HCT116 (cell line): ENCODE measurements at regions not wholly inside any gene's neighbourhood (a gene's known extent, or its start where the extent isn't known, plus 50 kb on each side); places are given as distances from the start of the nearest gene placed in this dataset.

Source experiments
- ATAC-seq: fragments of 200-7000 bp; cut with Tn5 transposase; 2 replicates; pipeline ENCODE4 v1.9.1; 2020; ENCODE audit warnings: mild to moderate bottlenecking, moderate library complexity
- BruUV-seq: library from RNA; stranded (reverse); fragments of 400-500 nt; replicated peaks from 2 replicates; lab custom pipeline; 2021; lab: Mats Ljungman, UMichigan
- CTCF ChIA-PET: fragments of 300-600 bp; sonication (Branson Sonifier 250); formaldehyde crosslinking; loops from one replicate; lab custom pipeline; 2021; ENCODE audit warnings: antibody characterized with exemption; lab: Charles Lee
- POLR2A ChIA-PET: fragments of 300-600, 350-600 bp; sonication (Branson Sonifier 250); formaldehyde crosslinking; loops from one replicate; lab custom pipeline; 2021; ENCODE audit warnings: antibody characterized with exemption; lab: Charles Lee
- RAD21 ChIA-PET, 2 experiments: fragments of 300-600 bp; sonication (Branson Sonifier 250); formaldehyde crosslinking; loops; one replicate each; lab custom pipeline; 2023; ENCODE audit warnings: low total read pairs in 2 of 2; ENCODE audit not compliant: uncharacterized antibody in 2 of 2, unreplicated experiment in 2 of 2, low non-redundant PET in 1 of 2; lab: Charles Lee
- DNase-seq: peaks from one replicate; pipeline ENCODE4 v3.0.0-alpha.2; 2010; ENCODE audit warnings: low read depth, low spot score
- H2AFZ ChIP-seq: fragments of 200-600 bp; shearing (Covaris generic), sonication (generic); 2 replicates; pipeline ENCODE4 v1.6.1; 2017; ENCODE audit warnings: low read depth, mixed run types, mixed read lengths, antibody characterized with exemption, low read length; ENCODE audit not compliant: poor library complexity, severe bottlenecking
- H3K27ac ChIP-seq: 2 replicates; pipeline ENCODE4 v1.5.1; 2012; ENCODE audit warnings: low read depth, low read length
- H3K27me3 ChIP-seq: fragments of 200-600 bp; sonication (generic); 2 replicates; pipeline ENCODE4 v1.6.1; 2016; ENCODE audit warnings: mixed run types, low read length, mixed read lengths; ENCODE audit not compliant: insufficient read depth
- H3K36me3 ChIP-seq, 2 experiments: fragments of 200-500 bp in 1 of 2; fragments of 200-600 bp in 1 of 2; sonication (Bioruptor generic) in 1 of 2; sonication (generic) in 1 of 2; 2 replicates each; pipeline versions ENCODE4 v1.5.1 to v1.6.1; 2014 to 2016; ENCODE audit warnings: low read length in 2 of 2, inconsistent platforms in 1 of 2, mixed read lengths in 1 of 2, mixed run types in 1 of 2; ENCODE audit not compliant: insufficient read depth in 2 of 2, control insufficient read depth in 1 of 2
- H3K4me1 ChIP-seq, 2 experiments: fragments of 200-600 bp in 1 of 2; sonication (generic) in 1 of 2; 2 replicates each; pipeline versions ENCODE4 v1.5.1 to v1.6.1; 2012 to 2017; ENCODE audit warnings: low read length in 2 of 2, inconsistent platforms in 1 of 2, mild to moderate bottlenecking in 1 of 2, mixed read lengths in 1 of 2, mixed run types in 1 of 2, moderate library complexity in 1 of 2; ENCODE audit not compliant: insufficient read depth in 2 of 2, control insufficient read depth in 1 of 2
- H3K4me2 ChIP-seq: fragments of 200-600 bp; sonication (generic); 2 replicates; pipeline ENCODE4 v1.6.1; 2017; ENCODE audit warnings: mixed run types, low read length, mixed read lengths
- H3K4me3 ChIP-seq, 2 experiments: fragments of 200-600 bp in 1 of 2; sonication (generic) in 1 of 2; replicated peaks in 1 of 2; 2 replicates each; pipeline ENCODE4 v1.5.1; 2011 to 2016; ENCODE audit warnings: low read length in 2 of 2, control low read depth in 1 of 2, low read depth in 1 of 2, mild to moderate bottlenecking in 1 of 2, mixed read lengths in 1 of 2, mixed run types in 1 of 2
- H3K79me2 ChIP-seq: fragments of 200-600 bp; sonication (generic); 2 replicates; pipeline ENCODE4 v1.6.1; 2017; ENCODE audit warnings: mild to moderate bottlenecking, mixed run types, low read length, moderate library complexity, mixed read lengths; ENCODE audit not compliant: insufficient read depth
- H3K9ac ChIP-seq: fragments of 200-600 bp; sonication (generic); 2 replicates; pipeline ENCODE4 v1.6.1; 2016; ENCODE audit warnings: low read length, mixed read lengths
- H3K9me2 ChIP-seq: fragments of 200-600 bp; sonication (generic), shearing (Covaris generic); 2 replicates; pipeline ENCODE4 v1.6.1; 2017; ENCODE audit warnings: mixed run types, mild to moderate bottlenecking, moderate library complexity; ENCODE audit not compliant: insufficient read depth
- H3K9me3 ChIP-seq, 2 experiments: fragments of 200-500 bp in 1 of 2; fragments of 200-600 bp in 1 of 2; sonication (Bioruptor generic) in 1 of 2; sonication (generic) in 1 of 2; 2 replicates each; pipeline ENCODE4 v1.6.1; 2014 to 2017; ENCODE audit warnings: low read length in 2 of 2, mixed read lengths in 2 of 2, inconsistent platforms in 1 of 2, low read depth in 1 of 2, mild to moderate bottlenecking in 1 of 2, mixed run types in 1 of 2, moderate library complexity in 1 of 2; ENCODE audit not compliant: control insufficient read depth in 1 of 2, insufficient read depth in 1 of 2
- H4K20me1 ChIP-seq: fragments of 200-600 bp; sonication (generic), shearing (Covaris generic); 2 replicates; pipeline ENCODE4 v1.6.1; 2017; ENCODE audit warnings: mixed run types, mild to moderate bottlenecking, moderate library complexity; ENCODE audit not compliant: insufficient read depth
- CEBPB ChIP-seq: IDR thresholded peaks from 2 replicates; pipeline ENCODE4 v1.6.1; 2012; ENCODE audit warnings: low read depth
- EZH2 ChIP-seq: fragments of 200-600 bp; sonication (generic); IDR thresholded peaks from 2 replicates; pipeline ENCODE4 v1.6.1; 2017; ENCODE audit warnings: antibody characterized with exemption, mixed run types
- MAX ChIP-seq: IDR thresholded peaks from 2 replicates; pipeline ENCODE4 v1.6.1; 2012
- POLR2AphosphoS5 ChIP-seq: IDR thresholded peaks from 2 replicates; pipeline ENCODE4 v1.6.1; 2011; ENCODE audit warnings: mild to moderate bottlenecking, low read depth, low read length, moderate library complexity
- RAD21 ChIP-seq: IDR thresholded peaks from 2 replicates; pipeline ENCODE4 v1.6.1; 2012; ENCODE audit warnings: low read depth, mild to moderate bottlenecking
- SIN3A ChIP-seq: IDR thresholded peaks from 2 replicates; pipeline ENCODE4 v1.6.1; 2012; ENCODE audit warnings: low read depth
- ZFX ChIP-seq: fragments of 450-650 bp; IDR thresholded peaks from 2 replicates; pipeline ENCODE4 v1.6.1; 2017
- ZNF274 ChIP-seq: fragments of 200-500 bp; sonication (Bioruptor generic); IDR thresholded peaks from 2 replicates; pipeline ENCODE4 v1.6.1; 2014; ENCODE audit warnings: mild to moderate bottlenecking, low read depth, low read length, inconsistent platforms
- intact Hi-C: fragments of 100-400 bp; cut with micrococcal nuclease; formaldehyde crosslinking; loops from 2 replicates; pipeline ENCODE4 v1.10.0; 2022
- TF ChIP-seq, protein P1 (sequence below), 3 experiments: fragments of 200-600 bp in 1 of 3; sonication (generic) in 1 of 3; IDR thresholded peaks in 2 of 3; conservative IDR thresholded peaks in 1 of 3; 2 replicates each; pipeline ENCODE4 v1.5.1; 2012 to 2017; ENCODE audit warnings: low read depth in 2 of 3, low read length in 2 of 3, antibody characterized with exemption in 1 of 3, borderline replicate concordance in 1 of 3, control low read depth in 1 of 3, mild to moderate bottlenecking in 1 of 3, mixed read lengths in 1 of 3, mixed run types in 1 of 3, moderate library complexity in 1 of 3; ENCODE audit not compliant: insufficient read depth in 1 of 3
- TF ChIP-seq, protein P2 (sequence below): IDR thresholded peaks from 2 replicates; pipeline ENCODE4 v1.6.1; 2011; ENCODE audit warnings: mild to moderate bottlenecking, low read length, moderate library complexity; ENCODE audit not compliant: insufficient replicate concordance; ENCODE audit errors: extremely low read depth
- TF ChIP-seq, protein P3 (sequence below): IDR thresholded peaks from 2 replicates; pipeline ENCODE4 v1.6.1; 2012; ENCODE audit warnings: low read depth

DNA sequence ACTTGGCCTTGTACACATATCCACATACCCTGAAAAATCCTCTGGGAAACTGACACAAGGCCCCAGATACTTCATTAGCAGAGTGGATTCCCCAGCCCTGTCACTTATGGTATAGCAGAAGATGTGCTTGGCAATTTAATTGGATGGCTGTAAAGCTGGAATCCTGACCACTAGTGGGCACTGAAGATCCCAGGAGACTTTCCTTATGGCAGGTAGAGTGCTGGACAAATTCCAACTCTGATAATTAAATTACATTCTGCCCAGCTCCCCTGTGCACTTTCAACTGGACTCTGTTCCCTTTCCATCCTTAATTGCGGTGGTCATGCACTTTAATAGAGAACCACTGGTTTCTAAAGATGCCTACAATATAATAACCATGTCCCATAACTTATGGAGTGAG, 119.8 kb downstream of the DCK start:
- no peaks in the 10 kb centered on the region for H3K4me1 ChIP-seq
- ChIA-PET RAD21 (no interaction called here), POLR2A (no interaction called here), CTCF (interaction anchor here (1.1 kb wide), 1 partner anchor 40 kb away, joined by 3 read pairs; no protein-coding TSS in a partner anchor)
- no peak overlapping the region for H3K4me2 ChIP-seq
- H3K36me3 ChIP-seq = no peaks in the 10 kb centered on the region
- no TSS peak for BruUV-seq
- H4K20me1 ChIP-seq = no peaks in the 10 kb centered on the region
- H3K9me3 ChIP-seq = no peaks in the 10 kb centered on the region
- H3K27me3 ChIP-seq = no peaks in the 10 kb centered on the region
- no peak for TF ChIP-seq ZFX
- peak; percentile 32; the same call in 1 of the 2 replicates for TF ChIP-seq RAD21
- TF ChIP-seq, protein P1, sequence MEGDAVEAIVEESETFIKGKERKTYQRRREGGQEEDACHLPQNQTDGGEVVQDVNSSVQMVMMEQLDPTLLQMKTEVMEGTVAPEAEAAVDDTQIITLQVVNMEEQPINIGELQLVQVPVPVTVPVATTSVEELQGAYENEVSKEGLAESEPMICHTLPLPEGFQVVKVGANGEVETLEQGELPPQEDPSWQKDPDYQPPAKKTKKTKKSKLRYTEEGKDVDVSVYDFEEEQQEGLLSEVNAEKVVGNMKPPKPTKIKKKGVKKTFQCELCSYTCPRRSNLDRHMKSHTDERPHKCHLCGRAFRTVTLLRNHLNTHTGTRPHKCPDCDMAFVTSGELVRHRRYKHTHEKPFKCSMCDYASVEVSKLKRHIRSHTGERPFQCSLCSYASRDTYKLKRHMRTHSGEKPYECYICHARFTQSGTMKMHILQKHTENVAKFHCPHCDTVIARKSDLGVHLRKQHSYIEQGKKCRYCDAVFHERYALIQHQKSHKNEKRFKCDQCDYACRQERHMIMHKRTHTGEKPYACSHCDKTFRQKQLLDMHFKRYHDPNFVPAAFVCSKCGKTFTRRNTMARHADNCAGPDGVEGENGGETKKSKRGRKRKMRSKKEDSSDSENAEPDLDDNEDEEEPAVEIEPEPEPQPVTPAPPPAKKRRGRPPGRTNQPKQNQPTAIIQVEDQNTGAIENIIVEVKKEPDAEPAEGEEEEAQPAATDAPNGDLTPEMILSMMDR (IDR thresholded peaks at IDR 0.05 in 2 of 3, conservative IDR thresholded peaks at IDR 0.05 in 1 of 3; ENCODE audit: borderline replicate concordance in 1 of 3, insufficient read depth in 1 of 3, low read depth in 2 of 3, low read length in 2 of 3) = peak in 2 of 3 experiments; percentile 64 to 66; a peak in 4 of 6 replicates
- H3K9me2 ChIP-seq = no peaks in the 10 kb centered on the region
- no peak overlapping the region for H3K4me3 ChIP-seq
- H3K9ac ChIP-seq = no peak overlapping the region
- ATAC-seq (peak; percentile 88), DNase-seq (peak; percentile 19)
- intact Hi-C loops = no loop called here
- H3K27ac ChIP-seq = no peak overlapping the region
- H2AFZ ChIP-seq = no peak overlapping the region
- H3K79me2 ChIP-seq = no peaks in the 10 kb centered on the region

GRCh38 chr4:71120831-71121524, 127.5 kb downstream of the DCK start:
- Histone ChIP-seq H2AFZ (no peak overlapping the region), H3K79me2 (no peaks in the 10 kb centered on the region), H3K27ac (no peak overlapping the region), H3K4me1 (no peaks in the 10 kb centered on the region), H3K4me3 (no peak overlapping the region), H3K9me2 (no peaks in the 10 kb centered on the region), H4K20me1 (no peaks in the 10 kb centered on the region), H3K9me3 (no peaks in the 10 kb centered on the region), H3K36me3 (no peaks in the 10 kb centered on the region), H3K27me3 (no peaks in the 10 kb centered on the region), H3K4me2 (no peak overlapping the region), H3K9ac (no peak overlapping the region)
- DNase-seq (no peak), ATAC-seq (no peak)
- CTCF ChIA-PET = no interaction called here
- intact Hi-C loops = no loop called here
- no TSS peak for BruUV-seq
- POLR2A ChIA-PET = no interaction called here
- RAD21 ChIA-PET = no interaction called here
- TF ChIP-seq EZH2 (no peak), SIN3A (no peak), POLR2AphosphoS5 (no peak), ZNF274 (no peak), MAX (no peak), CEBPB (no peak)
- TF ChIP-seq, protein P2, sequence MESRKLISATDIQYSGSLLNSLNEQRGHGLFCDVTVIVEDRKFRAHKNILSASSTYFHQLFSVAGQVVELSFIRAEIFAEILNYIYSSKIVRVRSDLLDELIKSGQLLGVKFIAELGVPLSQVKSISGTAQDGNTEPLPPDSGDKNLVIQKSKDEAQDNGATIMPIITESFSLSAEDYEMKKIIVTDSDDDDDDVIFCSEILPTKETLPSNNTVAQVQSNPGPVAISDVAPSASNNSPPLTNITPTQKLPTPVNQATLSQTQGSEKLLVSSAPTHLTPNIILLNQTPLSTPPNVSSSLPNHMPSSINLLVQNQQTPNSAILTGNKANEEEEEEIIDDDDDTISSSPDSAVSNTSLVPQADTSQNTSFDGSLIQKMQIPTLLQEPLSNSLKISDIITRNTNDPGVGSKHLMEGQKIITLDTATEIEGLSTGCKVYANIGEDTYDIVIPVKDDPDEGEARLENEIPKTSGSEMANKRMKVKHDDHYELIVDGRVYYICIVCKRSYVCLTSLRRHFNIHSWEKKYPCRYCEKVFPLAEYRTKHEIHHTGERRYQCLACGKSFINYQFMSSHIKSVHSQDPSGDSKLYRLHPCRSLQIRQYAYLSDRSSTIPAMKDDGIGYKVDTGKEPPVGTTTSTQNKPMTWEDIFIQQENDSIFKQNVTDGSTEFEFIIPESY = no peak
- TF ChIP-seq, protein P3, sequence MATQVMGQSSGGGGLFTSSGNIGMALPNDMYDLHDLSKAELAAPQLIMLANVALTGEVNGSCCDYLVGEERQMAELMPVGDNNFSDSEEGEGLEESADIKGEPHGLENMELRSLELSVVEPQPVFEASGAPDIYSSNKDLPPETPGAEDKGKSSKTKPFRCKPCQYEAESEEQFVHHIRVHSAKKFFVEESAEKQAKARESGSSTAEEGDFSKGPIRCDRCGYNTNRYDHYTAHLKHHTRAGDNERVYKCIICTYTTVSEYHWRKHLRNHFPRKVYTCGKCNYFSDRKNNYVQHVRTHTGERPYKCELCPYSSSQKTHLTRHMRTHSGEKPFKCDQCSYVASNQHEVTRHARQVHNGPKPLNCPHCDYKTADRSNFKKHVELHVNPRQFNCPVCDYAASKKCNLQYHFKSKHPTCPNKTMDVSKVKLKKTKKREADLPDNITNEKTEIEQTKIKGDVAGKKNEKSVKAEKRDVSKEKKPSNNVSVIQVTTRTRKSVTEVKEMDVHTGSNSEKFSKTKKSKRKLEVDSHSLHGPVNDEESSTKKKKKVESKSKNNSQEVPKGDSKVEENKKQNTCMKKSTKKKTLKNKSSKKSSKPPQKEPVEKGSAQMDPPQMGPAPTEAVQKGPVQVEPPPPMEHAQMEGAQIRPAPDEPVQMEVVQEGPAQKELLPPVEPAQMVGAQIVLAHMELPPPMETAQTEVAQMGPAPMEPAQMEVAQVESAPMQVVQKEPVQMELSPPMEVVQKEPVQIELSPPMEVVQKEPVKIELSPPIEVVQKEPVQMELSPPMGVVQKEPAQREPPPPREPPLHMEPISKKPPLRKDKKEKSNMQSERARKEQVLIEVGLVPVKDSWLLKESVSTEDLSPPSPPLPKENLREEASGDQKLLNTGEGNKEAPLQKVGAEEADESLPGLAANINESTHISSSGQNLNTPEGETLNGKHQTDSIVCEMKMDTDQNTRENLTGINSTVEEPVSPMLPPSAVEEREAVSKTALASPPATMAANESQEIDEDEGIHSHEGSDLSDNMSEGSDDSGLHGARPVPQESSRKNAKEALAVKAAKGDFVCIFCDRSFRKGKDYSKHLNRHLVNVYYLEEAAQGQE = no peak
